ENCODE measurements at regions not wholly inside any gene's neighbourhood (a gene's known extent, or its start where the extent isn't known, plus 50 kb on each side); places are given as distances from the start of the nearest gene placed in this dataset.

DNA sequence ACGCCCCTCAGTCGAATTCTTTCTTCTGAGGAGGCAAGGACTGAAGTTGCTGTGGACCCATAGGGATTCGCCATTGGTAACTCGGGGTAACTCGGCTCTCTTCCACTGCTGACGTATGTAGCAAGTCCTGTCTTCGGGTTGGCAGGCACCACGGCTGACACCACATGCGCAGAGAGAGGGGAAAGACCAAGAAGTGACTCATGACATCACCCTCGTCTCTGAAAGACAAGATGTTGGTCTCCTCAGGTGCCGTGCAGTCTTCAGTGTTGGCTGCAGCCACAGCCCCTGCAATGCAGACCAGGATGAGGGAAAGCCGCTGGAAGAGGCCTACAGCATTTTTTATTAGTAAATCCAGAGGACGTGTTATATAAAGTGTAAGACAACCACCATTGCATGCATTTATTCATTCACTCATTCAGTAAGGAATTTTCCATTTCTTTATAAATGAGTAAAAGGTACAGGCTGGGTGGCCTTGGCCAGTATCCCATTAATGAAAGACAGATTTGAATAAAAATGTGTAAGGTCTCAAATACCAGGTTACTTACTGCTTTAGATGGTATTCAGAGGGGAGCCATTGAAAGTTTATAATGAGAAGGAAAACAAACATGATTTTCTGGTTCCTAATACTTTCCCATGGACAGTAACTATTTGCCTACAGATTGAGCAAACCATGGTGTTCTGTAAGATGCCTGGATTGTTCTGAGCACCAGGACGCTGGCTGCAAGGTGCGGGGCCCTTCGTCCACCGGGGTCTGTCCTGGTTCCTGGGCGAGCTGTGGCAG is 50.7 kb upstream of the IRF2BP2 start:
- CTCF ChIA-PET (ENCODE audit: low intra/inter-chr PET ratio): no interaction called here
- no peak for FAIRE-seq
- in situ Hi-C loops (cut with MboI): no loop called here

More for the DNA sequence above, 50.7 kb upstream of the IRF2BP2 start:
- Histone ChIP-seq H4K20me1 (replicated peaks; ENCODE audit: control insufficient read depth, insufficient read depth, low read length) (no peaks in the 10 kb centered on the region), H3K9me1 (ENCODE audit: control insufficient read depth, insufficient read depth, low read length) (no peaks in the 10 kb centered on the region), H2AFZ (ENCODE audit: low read depth, low read length) (peak overlapping the region; percentile 11; the same call in 1 of the 2 replicates), H3K4me3 (no peak overlapping the region), H3K4me2 (ENCODE audit: insufficient read depth, low read length) (no peak overlapping the region), H3K4me1 (replicated peaks in 1 of 2; ENCODE audit: control insufficient read depth in 2 of 2, insufficient read depth in 2 of 2, low read length in 2 of 2) (peaks cover 9 to 20% of the 10 kb centered on the region in 2 experiments), H3K9me3 (replicated peaks; ENCODE audit: control insufficient read depth, insufficient read depth, low read depth, low read length) (no peaks in the 10 kb centered on the region), H3K9ac (ENCODE audit: insufficient read depth in 1 of 2, low read depth in 2 of 2, low read length in 2 of 2) (peak overlapping the region in 1 of 2 experiments; percentile 23; a peak in 1 of 4 replicates), H3K36me3 (ENCODE audit: control insufficient read depth, insufficient read depth, low read length) (no peaks in the 10 kb centered on the region), H3K79me2 (ENCODE audit: control insufficient read depth, insufficient read depth, low read length) (no peaks in the 10 kb centered on the region), H3K27ac (ENCODE audit: extremely low read depth, low read depth, low read length) (no peak overlapping the region), H3K27me3 (ENCODE audit: control insufficient read depth in 2 of 2, insufficient read depth in 2 of 2, low read length in 2 of 2) (no peaks in the 10 kb centered on the region)
- TF ChIP-seq TBL1XR1 (IDR thresholded peaks at IDR 0.05; ENCODE audit: low read length in 2 of 2): no peak
- peak; percentile 65; the same call in 1 of the 2 replicates for TF ChIP-seq ZNF24 (IDR thresholded peaks at IDR 0.05)
- no peak for TF ChIP-seq HNRNPK (IDR thresholded peaks at IDR 0.05; ENCODE audit: low read depth, low read length, poor library complexity, severe bottlenecking)
- no peak for TF ChIP-seq HSF4 (CRISPR knock-in tag; IDR thresholded peaks at IDR 0.05; ENCODE audit: borderline replicate concordance)
- TF ChIP-seq JUND (IDR thresholded peaks at IDR 0.05; ENCODE audit: borderline replicate concordance, low read depth, low read length): 0 out of 2 replicates have a peak, but pooled peaks have one; percentile 24
- TF ChIP-seq JUND (tag; IDR thresholded peaks at IDR 0.05; ENCODE audit: borderline replicate concordance, low read depth, low read length): no peak
- TF ChIP-seq ATF3 (IDR thresholded peaks at IDR 0.05): peak; percentile 51
- TF ChIP-seq ATF3 (CRISPR knock-in tag; conservative IDR thresholded peaks at IDR 0.05): no peak
- TF ChIP-seq NRF1 (conservative IDR thresholded peaks at IDR 0.05 in 1 of 2, IDR thresholded peaks at IDR 0.05 in 1 of 2): peak; percentile 50 to 67
- DNase-seq (ENCODE audit: extremely low read depth in 1 of 4, low spot score in 3 of 4): no peak
- intact Hi-C loops (cut with micrococcal nuclease): no loop called here
- 57% methylated on average over 18 of the region's 18 CpGs for WGBS (ENCODE audit: insufficient coverage, low coverage, missing lambda C conversion rate)
- POLR2A ChIA-PET: no interaction called here
- peak; percentile 16; the same call in 2 of the 3 replicates for ATAC-seq
- BruUV-seq (replicated peaks): no TSS peak

Small RNA genes lying in the stretch of these regions (small RNA-seq; reads per million reads assigned to genes)
- gene RNY4P16: 0.66 reads per million, percentile 39 among the genes with 10 or more reads in this experiment

Data from K562 (cell line).